ENCODE measurements at regions not wholly inside any gene's neighbourhood (a gene's known extent, or its start where the extent isn't known, plus 50 kb on each side); places are given as distances from the start of the nearest gene placed in this dataset.

DNA sequence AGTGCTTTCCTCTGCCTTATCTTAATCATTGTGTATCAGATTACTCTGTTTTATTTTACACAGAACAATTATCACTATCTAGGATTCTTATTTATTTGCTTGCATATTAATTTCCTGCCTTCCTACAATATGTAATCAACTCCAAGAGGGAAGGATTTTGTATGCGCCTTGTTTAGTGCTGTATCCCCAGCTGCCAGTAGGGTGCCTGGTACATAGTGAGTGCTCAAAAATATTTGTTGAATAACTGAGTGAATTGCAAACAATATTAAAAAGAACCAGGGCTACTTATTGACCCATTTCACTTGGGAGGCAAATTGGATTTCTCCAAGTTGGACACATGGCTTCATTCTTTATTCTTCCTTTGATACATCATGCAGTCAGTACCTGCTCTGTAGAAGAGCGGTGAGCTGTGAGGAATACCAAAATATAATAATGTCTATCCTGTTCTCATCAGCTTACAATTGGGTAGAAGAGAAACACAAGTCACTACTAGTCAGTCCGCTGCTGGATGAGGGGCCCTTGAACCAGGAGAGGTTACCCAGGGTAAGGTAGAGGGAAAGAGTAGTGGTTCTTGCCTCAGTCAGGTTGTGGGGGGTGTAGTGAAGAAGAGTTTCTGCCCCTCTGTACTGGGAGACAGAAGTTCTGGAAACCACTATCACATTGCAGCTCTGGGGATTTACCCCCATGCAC, 233.9 kb upstream of the ZBTB20 start:
- no peaks in the 10 kb centered on the region for H3K4me1 ChIP-seq
- H3K4me3 ChIP-seq, result no peak overlapping the region
- intact Hi-C loops (cut with DNase I), result no loop called here
- DNase-seq (no peak), ATAC-seq (no peak)
- H3K9me3 ChIP-seq, result no peaks in the 10 kb centered on the region
- TF ChIP-seq, protein P1, sequence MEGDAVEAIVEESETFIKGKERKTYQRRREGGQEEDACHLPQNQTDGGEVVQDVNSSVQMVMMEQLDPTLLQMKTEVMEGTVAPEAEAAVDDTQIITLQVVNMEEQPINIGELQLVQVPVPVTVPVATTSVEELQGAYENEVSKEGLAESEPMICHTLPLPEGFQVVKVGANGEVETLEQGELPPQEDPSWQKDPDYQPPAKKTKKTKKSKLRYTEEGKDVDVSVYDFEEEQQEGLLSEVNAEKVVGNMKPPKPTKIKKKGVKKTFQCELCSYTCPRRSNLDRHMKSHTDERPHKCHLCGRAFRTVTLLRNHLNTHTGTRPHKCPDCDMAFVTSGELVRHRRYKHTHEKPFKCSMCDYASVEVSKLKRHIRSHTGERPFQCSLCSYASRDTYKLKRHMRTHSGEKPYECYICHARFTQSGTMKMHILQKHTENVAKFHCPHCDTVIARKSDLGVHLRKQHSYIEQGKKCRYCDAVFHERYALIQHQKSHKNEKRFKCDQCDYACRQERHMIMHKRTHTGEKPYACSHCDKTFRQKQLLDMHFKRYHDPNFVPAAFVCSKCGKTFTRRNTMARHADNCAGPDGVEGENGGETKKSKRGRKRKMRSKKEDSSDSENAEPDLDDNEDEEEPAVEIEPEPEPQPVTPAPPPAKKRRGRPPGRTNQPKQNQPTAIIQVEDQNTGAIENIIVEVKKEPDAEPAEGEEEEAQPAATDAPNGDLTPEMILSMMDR (IDR thresholded peaks at IDR 0.05), result no peak
- H3K36me3 ChIP-seq, result no peaks in the 10 kb centered on the region
- H3K27ac ChIP-seq, result no peak overlapping the region
- H3K27me3 ChIP-seq (ENCODE audit: low read depth), result no peaks in the 10 kb centered on the region

DNA sequence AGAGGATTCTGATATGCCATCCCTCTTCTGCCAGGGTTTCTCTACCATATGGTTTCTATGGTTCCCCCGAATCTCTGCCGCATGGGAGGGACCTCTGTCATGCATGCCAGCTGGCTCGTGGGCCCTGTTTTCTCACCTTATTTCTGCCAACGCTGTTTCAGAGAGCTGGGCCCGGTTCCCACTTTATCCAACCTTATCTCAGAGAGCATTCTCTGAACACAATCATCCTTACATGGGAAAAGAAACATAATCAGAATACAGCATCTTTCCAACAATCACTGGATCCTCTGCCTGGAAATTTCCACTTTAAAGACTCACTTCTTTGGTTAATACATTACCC, 234.5 kb upstream of the ZBTB20 start:
- Histone ChIP-seq H3K4me1 (no peaks in the 10 kb centered on the region), H3K27me3 (ENCODE audit: low read depth) (no peaks in the 10 kb centered on the region), H3K9me3 (no peaks in the 10 kb centered on the region), H3K27ac (no peak overlapping the region), H3K4me3 (no peak overlapping the region), H3K36me3 (no peaks in the 10 kb centered on the region)
- intact Hi-C loops (cut with DNase I), result no loop called here
- TF ChIP-seq, protein P1 (IDR thresholded peaks at IDR 0.05), result no peak
- DNase-seq, result no peak
- ATAC-seq, result no peak

DNA sequence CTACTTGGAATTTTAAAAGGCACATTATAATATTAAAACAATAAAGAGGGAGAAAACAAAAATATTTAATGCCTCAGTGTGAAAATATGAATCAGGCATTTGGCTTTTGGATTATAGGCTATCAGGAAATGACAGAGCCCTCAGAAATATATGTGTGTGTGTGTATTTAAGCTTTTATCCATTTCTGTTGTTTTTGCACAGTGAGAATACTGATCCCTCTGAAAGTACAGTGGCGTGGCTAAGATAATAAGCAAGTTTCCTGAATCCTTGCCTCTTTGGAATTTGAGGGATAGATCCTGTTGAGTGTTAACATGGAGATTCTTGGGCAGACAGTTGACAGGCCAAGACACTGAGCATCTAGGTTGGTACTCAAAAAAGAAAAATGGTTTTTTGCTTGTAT, 234.8 kb upstream of the ZBTB20 start:
- no peaks in the 10 kb centered on the region for H3K4me1 ChIP-seq
- no peak overlapping the region for H3K27ac ChIP-seq
- H3K9me3 ChIP-seq, result no peaks in the 10 kb centered on the region
- ATAC-seq, result no peak
- TF ChIP-seq, protein P1 (IDR thresholded peaks at IDR 0.05), result no peak
- H3K4me3 ChIP-seq, result no peak overlapping the region
- H3K27me3 ChIP-seq (ENCODE audit: low read depth), result no peaks in the 10 kb centered on the region
- intact Hi-C loops (cut with DNase I), result no loop called here
- DNase-seq, result no peak
- H3K36me3 ChIP-seq, result no peaks in the 10 kb centered on the region

DNA sequence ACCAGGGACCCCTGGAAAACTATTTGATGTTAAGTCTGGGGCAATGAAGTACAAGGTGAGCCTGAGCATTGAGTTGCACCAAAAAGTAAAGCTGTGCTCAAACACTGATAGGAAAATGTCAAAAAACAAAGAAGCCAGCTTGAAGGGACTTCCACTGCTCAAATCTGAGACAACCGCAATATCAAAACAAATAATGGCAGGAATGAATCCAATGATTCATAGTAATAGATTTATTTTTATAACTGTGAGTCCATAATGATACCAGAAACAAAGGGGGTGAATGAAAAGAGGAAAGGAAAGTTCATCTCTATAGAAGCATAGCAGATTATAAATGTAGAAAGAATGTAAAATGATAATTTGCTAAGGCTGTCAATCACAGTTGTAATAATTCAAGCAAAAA, 237.3 kb upstream of the ZBTB20 start:
- Histone ChIP-seq H3K36me3 (no peaks in the 10 kb centered on the region), H3K4me1 (no peaks in the 10 kb centered on the region), H3K27ac (no peak overlapping the region), H3K4me3 (no peak overlapping the region), H3K27me3 (ENCODE audit: low read depth) (no peaks in the 10 kb centered on the region), H3K9me3 (no peaks in the 10 kb centered on the region)
- TF ChIP-seq, protein P1 (IDR thresholded peaks at IDR 0.05), result no peak
- ATAC-seq, result no peak
- intact Hi-C loops (cut with DNase I), result no loop called here
- no peak for DNase-seq

DNA sequence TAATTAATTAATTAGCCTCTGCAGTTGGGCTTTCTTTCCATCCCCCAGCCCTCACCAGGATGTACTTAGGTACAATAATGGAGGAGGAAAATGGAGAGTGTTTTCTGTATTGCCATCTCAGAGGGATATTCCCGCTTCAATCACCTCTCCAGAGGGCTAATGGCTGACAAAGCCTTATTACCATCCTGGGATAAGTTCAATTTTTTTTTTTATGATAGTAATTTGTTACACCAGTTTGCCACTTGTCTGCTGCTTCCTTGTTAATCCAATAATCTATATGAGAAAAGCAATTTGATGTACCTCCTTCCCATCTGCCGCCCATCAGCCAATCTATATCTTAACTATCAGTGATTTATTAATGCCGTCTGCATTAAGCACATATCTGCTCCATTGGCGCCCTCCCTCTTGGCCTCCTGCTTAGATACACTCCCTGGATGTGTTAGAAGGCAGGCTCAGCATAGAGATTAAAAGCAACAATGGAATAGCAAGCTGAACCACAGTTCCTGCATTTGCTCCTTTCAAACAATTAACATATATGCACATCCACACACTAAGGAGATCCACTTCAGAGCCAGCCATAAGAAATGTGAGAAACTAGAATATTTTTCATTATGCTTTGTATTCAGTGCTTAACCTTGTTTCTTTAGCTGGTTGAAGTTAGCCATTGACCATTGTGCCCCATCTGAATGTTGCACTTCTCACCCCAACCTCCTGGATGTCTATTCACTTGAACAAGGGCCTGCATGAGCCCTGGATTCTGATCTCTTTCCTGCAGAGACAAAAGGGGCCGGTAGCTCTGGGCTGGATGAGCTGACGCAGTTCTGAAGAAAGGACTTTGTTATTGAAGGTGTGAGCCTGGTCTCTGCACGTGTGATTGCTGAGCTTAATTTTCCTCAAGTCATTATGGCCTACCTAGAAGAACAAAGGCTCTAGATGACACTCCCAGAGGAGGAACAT, 237.3 kb upstream of the GAP43 start:
- no peaks in the 10 kb centered on the region for H3K4me1 ChIP-seq
- ATAC-seq (no peak), DNase-seq (no peak)
- H3K27me3 ChIP-seq (ENCODE audit: low read depth), result no peaks in the 10 kb centered on the region
- H3K4me3 ChIP-seq, result no peak overlapping the region
- TF ChIP-seq, protein P1 (IDR thresholded peaks at IDR 0.05), result no peak
- H3K27ac ChIP-seq, result no peak overlapping the region
- no peaks in the 10 kb centered on the region for H3K36me3 ChIP-seq
- no peaks in the 10 kb centered on the region for H3K9me3 ChIP-seq
- intact Hi-C loops (cut with DNase I), result no loop called here

Data from lower lobe of right lung (tissue), 2 donors.